Sigmoid colon (tissue), 6 donors: ENCODE measurements at regions not wholly inside any gene's neighbourhood (a gene's known extent, or its start where the extent isn't known, plus 50 kb on each side); places are given as distances from the start of the nearest gene placed in this dataset.
"Not testable (repeated sequence)": the region's sequence is repeated elsewhere in the genome, so short reads cannot be mapped to it uniquely, and the experiment has no call there.

Experiments used
- DNase-seq: peaks from one replicate; pipeline ENCODE4 v3.0.0-alpha.2; 2019
- H3K27ac ChIP-seq, 4 donors: fragments of 200-600 bp; sonication (generic); one replicate each; pipeline ENCODE4 v1.5.1; 2016 to 2019; ENCODE audit warnings: mild to moderate bottlenecking in 1 of 4
- H3K27me3 ChIP-seq, 3 donors: fragments of 200-600 bp; sonication (generic); one replicate each; pipeline ENCODE4 v1.5.1; 2019; ENCODE audit warnings: mild to moderate bottlenecking in 1 of 3
- H3K36me3 ChIP-seq, 4 donors: fragments of 200-600 bp; sonication (generic); one replicate each; pipeline ENCODE4 v1.5.1; 2016 to 2019
- H3K4me1 ChIP-seq, 4 donors: fragments of 200-600 bp; sonication (generic); one replicate each; pipeline ENCODE4 v1.5.1; 2017 to 2019
- H3K4me3 ChIP-seq, 4 donors: fragments of 200-600 bp; sonication (generic); one replicate each; pipeline ENCODE4 v1.5.1; 2017 to 2019; ENCODE audit warnings: mild to moderate bottlenecking in 2 of 4, moderate library complexity in 1 of 4
- H3K9me3 ChIP-seq, 4 donors: fragments of 200-600 bp in 3 of 4; sonication (generic) in 3 of 4; one replicate each; pipeline versions ENCODE4 v1.5.1 to v1.6.1; 2013 to 2019
- WGBS, 2 donors: extraction: QIAGEN DNeasy Blood & Tissue Kit; methylation state at CpG; one replicate each; pipeline ENCODE4 v1.1.7; 2013; 5-methylcytosine and 5-hydroxymethylcytosine counted together
- intact Hi-C: fragments of 100-400 bp; cut with DNase I; formaldehyde crosslinking; loops from one replicate; pipeline ENCODE4 v1.15.1; 2023
- donor health status: healthy with polysubstance abuse.
- donor health status: healthy.

DNA sequence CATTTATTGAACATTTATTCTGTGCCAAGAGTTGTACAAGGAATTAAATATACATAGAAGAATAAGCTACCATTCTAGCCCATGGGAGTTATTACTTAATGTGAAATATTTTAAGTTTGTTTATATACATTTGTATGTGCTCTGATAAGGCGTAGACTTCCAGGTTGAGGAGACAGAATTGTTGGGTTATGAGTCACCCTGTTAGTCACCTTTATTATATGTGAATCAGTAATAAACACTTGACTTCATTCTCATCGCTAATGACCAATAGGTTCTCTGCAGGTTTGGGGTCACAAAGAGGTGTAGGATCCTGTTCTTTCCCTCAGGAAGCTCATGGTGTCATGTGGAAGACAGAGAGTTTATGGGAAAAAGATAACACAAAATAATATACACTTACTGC, 116.9 kb downstream of the SRGAP2 start:
- intact Hi-C loops, H3K4me3 ChIP-seq, H3K4me1 ChIP-seq, H3K9me3 ChIP-seq, DNase-seq, H3K36me3 ChIP-seq, H3K27ac ChIP-seq, H3K27me3 ChIP-seq: not testable (repeated sequence)
- WGBS, 2 donors, result no CpG with 5 or more reads among the region's 2 CpGs

DNA sequence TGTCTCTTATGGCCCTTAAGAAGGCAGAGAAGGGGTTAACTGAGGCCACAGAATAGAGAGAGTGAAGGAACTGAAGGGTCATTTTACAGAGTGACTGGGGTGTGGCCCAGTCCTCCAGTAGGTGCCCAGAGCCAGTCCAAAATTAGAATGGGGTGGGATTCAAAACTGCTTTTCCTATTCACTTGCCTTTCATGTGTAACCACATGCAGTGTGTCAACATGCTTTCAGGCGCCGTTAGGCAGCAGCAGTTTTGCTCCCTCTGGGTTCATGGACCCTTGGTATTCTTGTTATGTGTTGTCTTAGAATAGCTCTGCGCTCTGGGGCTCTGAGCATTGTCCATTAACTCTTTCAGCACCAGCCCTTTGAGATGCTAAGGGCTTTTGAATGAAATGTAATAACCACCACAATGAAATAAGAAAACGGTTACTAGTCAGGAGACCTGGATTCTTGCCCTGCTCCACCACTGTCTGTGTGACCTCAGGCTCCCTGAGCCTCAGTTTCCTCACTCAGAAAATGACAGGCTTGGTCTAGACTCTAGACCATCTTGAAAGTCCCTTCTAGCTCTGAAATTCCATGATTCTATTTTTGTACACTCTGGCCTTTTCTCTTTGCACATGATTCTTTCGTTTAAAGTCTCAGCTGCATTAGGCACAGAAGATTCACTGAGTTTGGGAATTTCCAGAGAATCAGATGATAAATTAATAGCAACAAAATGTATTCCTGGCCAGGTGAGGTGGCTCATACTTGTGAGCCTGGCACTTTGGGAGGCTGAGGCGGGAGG, 123.0 kb downstream of the SRGAP2 start:
- WGBS, 2 donors, result 46 to 61% methylated on average over 5 of the region's 6 CpGs
- H3K27ac ChIP-seq, DNase-seq, H3K9me3 ChIP-seq, H3K4me1 ChIP-seq, H3K27me3 ChIP-seq, H3K36me3 ChIP-seq, intact Hi-C loops, H3K4me3 ChIP-seq: not testable (repeated sequence)

DNA sequence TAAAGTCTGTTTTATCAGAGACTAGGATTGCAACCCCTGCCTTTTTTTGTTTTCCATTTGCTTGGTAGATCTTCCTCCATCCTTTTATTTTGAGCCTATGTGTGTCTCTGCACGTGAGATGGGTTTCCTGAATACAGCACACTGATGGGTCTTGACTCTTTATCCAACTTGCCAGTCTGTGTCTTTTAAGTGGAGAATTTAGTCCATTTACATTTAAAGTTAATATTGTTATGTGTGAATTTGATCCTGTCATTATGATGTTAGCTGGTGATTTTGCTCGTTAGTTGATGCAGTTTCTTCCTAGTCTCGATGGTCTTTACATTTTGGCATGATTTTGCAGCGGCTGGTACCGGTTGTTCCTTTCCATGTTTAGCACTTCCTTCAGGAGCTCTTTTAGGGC, 128.3 kb downstream of the SRGAP2 start:
- H3K4me1 ChIP-seq, intact Hi-C loops, H3K4me3 ChIP-seq, H3K27me3 ChIP-seq, H3K9me3 ChIP-seq, H3K36me3 ChIP-seq, DNase-seq, H3K27ac ChIP-seq: not testable (repeated sequence)
- 93 to 100% methylated on average over 2 of the region's 5 CpGs for WGBS, 2 donors

DNA sequence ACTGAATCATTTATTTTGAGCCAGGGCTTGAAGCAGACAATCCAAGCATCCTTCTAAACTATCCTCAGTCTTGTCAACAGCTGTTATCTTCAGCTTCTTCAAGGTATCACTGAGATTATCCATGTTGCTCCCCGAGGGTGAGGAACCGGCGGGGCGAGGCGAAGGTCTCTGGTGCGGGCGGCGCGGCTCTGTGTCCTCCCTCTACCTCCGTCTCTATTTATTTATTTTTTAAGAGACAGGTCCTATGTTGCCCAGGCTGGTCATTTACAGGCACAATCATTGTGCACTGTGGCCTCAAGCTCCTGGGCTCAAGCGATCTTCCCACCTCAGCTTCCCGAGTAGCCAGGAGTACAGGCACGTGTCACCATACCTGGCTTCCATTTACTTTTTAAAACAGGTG, 130.0 kb downstream of the SRGAP2 start:
- H3K4me1 ChIP-seq, H3K27ac ChIP-seq, H3K27me3 ChIP-seq, intact Hi-C loops, H3K4me3 ChIP-seq, H3K9me3 ChIP-seq, H3K36me3 ChIP-seq, DNase-seq: not testable (repeated sequence)
- WGBS, 2 donors, result 96 to 100% methylated on average over 10 to 13 of the region's 13 CpGs

DNA sequence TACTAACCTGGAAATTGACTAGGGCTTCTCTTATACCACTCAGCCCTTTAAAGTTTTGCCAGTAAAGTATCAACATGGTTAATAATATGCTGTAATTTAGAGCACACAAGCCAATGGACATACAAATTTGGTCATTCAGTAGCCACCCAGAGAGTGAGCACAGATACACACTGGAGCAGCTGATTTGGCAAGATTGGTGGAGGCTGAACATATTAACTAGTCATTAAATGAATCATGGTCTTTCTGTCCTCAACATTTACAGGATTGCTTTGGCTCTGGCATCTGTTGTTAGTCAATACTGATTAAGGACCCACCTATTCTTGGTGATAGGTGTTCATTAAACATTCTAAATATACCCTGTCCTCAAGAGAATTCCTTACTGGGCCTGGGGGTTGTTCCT, 130.6 kb downstream of the SRGAP2 start:
- DNase-seq, H3K9me3 ChIP-seq, H3K4me1 ChIP-seq, intact Hi-C loops, H3K4me3 ChIP-seq, H3K36me3 ChIP-seq, H3K27ac ChIP-seq, H3K27me3 ChIP-seq: not testable (repeated sequence)

DNA sequence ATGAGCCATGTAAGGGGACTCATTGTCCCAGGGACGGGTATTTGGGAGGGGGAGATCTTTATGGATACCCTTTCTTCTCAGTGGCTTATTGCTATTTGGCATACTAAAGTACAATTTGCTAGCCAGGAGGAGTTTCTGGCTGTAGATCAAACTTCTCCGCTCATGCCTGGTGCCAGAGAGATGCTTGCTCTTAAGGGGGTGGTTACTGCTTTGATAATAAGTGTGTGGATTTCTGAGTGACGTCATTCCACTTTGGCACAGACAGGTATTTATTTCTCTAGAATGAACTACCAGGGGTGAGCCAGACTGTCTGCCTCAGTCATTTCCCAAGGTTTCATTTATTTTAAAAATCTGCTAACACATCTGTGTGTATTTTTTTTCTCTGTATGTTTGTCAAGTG, 131.1 kb downstream of the SRGAP2 start:
- H3K4me3 ChIP-seq, H3K9me3 ChIP-seq, H3K4me1 ChIP-seq, DNase-seq, H3K36me3 ChIP-seq, H3K27ac ChIP-seq, H3K27me3 ChIP-seq, intact Hi-C loops: not testable (repeated sequence)
- WGBS, 2 donors, result 79 to 89% methylated on average over 3 of the region's 3 CpGs

DNA sequence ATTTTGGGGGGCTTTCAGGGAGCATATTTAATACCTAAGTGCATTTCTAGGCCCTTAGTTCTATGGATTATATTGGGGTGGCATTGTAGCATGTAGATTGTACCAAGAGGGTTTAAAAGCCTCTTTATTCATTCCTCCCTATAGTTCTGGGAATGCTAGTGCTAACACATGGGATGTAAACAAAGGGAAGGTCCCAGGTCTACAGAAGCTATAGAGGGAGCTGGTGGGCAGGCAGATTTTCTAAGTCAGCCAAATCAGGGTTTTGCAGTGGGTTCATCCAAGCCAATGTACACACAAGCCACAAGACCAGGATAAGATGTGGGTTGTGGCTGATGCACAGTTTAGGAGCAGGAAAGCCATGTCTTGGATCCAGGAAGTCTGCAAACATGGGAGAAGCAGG, 131.8 kb downstream of the SRGAP2 start:
- DNase-seq, H3K9me3 ChIP-seq, H3K36me3 ChIP-seq, H3K27me3 ChIP-seq, H3K27ac ChIP-seq, intact Hi-C loops, H3K4me3 ChIP-seq, H3K4me1 ChIP-seq: not testable (repeated sequence)

DNA sequence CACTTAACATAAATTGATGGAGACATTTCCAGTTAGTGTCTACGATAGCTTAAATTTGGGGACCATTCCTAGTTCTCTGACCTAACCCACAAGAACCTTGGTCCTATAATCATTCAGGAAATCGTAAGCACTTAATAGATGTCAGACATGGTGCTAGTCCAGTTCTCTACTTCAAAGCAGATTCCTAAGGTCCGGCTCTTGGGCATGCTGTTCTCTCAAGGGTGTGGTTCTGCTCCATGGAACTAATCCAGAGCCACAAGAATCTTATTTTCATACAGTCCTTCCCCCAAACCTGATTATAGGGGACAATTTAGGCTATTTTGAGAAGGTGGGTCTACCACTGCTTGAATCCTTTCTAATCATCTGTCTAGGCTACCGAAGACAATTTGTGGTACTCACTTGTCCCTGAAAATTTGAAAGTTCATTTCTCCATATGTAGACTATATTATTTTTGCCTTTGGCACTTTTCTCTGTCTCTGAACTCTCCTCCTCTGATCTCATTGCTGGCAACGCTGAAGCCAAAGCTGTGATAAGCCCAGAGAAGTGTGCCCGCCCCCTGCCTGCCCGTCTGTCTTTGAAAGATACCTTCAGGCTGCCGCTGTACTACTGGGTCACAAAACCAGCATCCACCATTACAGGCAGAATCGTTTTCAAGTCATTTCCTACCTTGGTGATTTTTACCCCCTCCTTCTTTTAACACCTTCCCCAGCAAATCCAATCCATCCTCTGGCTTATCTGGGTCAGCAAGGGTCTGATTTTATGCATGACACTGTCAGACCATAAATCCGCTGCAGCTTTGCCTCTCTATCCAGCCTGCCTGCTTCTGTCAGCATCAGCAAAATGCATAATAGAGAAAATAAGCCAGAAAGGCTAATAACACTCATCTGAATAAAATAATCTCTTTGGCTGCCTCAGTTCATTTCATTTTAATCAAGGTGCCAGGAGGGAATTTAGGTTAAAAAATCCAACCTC, 132.8 kb downstream of the SRGAP2 start:
- H3K9me3 ChIP-seq, H3K4me3 ChIP-seq, H3K27ac ChIP-seq, DNase-seq, H3K36me3 ChIP-seq, H3K27me3 ChIP-seq, intact Hi-C loops, H3K4me1 ChIP-seq: not testable (repeated sequence)
- 88 to 90% methylated on average over 3 of the region's 10 CpGs for WGBS, 2 donors

DNA sequence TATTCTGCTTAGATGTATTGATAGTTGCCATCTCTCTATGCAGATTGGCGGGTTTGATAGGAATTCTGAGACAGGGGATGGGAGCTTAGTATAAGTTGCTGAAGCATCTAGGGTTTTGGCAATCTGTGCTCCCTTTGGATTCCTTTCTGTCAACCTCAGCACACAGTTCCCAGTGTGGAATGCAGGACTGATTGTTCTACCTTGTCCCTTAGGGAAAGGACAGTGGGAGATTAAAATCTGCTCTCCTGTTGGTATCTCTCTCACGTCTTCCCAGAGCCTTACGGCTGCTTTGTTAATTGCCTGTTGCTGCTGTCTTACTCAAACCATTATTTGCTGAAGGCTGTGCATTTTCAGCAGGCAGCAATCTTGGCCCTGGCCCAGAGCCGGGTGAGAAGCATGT, 133.3 kb upstream of the IKBKE start:
- H3K36me3 ChIP-seq, intact Hi-C loops, H3K4me3 ChIP-seq, H3K27ac ChIP-seq, H3K9me3 ChIP-seq, H3K4me1 ChIP-seq, H3K27me3 ChIP-seq, DNase-seq: not testable (repeated sequence)
- WGBS, 2 donors, result 96 to 100% methylated on average over 1 of the region's 4 CpGs

DNA sequence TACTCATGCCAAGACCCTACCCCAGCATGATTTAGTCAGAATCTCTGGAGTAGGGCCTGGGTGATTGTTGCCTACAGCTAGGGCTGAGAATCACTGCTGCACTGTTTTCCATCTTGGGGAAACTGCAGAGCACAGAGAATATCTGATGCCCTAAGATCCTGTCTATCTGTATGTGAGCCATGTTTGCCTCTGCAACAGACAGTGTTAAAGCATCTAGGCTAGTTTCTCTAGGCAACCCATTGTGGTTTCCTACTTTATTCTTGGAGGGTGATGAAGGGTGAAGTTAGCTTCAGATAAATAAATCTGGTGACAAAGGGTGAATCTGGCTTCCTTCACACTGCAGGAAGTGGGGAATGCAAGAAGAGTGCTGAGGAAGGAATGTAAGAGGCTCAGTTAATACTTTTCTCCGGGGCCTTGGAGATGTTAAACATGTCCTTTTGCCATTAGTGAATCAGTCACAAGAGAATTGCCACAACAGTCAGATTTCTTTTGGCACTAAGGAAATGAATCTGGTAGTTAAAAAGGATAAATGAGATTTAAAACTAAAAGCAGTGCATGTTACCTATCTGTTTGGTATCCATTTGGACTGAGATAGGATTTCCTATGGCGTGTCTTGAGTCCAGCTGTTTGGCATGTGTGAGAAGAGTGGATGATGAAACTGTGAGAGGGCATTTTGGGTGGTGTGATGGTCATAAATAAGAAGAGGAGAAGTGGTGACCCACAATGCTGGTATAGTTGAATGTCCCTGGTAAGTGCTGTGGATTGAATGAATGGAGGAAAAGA, 119.6 kb upstream of the IKBKE start:
- H3K4me1 ChIP-seq, H3K9me3 ChIP-seq, H3K36me3 ChIP-seq, intact Hi-C loops, H3K27ac ChIP-seq, H3K4me3 ChIP-seq, DNase-seq, H3K27me3 ChIP-seq: not testable (repeated sequence)
- 45 to 80% methylated on average over 2 of the region's 2 CpGs for WGBS, 2 donors

DNA sequence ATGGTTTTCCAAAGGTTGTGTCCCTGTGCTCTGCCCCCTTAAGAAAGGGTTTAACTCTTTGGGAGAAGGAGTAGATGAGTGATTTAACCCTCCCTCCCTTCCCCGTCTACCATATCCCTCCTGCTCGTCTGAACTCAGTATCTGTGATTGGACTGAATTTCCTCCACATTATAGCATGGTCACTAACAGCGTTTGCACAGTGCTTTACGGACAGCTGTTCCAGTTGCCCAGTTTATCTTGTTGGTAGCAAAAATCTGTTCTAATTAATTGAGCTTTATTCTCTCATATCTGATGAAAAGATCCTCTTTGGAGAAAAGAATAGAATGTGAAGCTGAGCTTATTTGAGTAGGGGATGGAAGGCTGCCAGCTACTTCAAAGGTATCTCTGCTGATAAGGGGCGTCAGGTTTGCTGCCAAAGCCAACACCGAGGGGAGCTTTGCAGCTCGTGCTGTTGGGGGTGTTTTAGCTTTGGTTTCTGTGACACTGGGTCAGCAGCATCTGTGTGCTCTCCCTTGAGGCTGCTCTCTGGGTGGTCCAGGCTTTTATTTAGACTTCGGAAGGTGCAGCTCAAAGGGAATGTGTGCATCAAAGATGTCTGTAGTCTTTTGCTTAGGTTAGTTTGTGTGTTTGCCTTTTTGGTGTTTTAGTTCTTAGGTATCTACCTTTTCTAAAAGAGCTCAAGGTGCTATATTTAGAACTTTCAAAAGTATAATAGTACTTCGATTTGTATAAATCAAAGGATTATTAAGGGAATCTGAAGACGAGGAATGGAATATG, 118.8 kb upstream of the IKBKE start:
- 79% methylated on average over 4 of the region's 10 CpGs for WGBS, 2 donors
- H3K9me3 ChIP-seq, DNase-seq, H3K4me1 ChIP-seq, H3K27me3 ChIP-seq, H3K27ac ChIP-seq, intact Hi-C loops, H3K36me3 ChIP-seq, H3K4me3 ChIP-seq: not testable (repeated sequence)

DNA sequence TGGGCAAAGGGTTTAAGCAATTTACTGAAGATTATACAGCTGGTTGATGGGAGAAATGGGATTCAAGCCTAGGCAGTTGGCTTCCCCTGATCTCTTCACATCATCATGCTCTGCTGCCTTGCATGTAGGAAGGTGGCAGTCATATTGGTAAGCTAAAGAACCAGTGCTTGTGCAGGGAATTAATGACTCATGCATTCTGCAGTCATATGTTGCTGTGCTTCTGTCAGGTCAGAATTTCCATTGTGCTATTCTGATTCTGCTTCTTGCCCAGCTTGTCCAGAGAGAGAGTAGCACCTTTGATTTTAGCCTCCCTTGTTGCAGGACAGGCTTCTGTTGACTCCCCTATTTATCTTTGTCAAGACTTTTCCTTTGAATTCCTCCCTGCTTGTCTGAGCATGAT, 114.0 kb upstream of the IKBKE start:
- H3K36me3 ChIP-seq, intact Hi-C loops, H3K27ac ChIP-seq, H3K27me3 ChIP-seq, H3K4me3 ChIP-seq, H3K4me1 ChIP-seq, H3K9me3 ChIP-seq, DNase-seq: not testable (repeated sequence)
